ENCODE measurements at regions not wholly inside any gene's neighbourhood (a gene's known extent, or its start where the extent isn't known, plus 50 kb on each side); places are given as distances from the start of the nearest gene placed in this dataset.

GRCh38 chr2:60386436-60386835 is 167.0 kb downstream of the BCL11A start:
- Mint-ChIP-seq H3K4me3 (ENCODE audit: low read depth, unreplicated experiment) (no peak overlapping the region), H3K36me3 (ENCODE audit: insufficient read depth, unreplicated experiment) (no peaks in the 10 kb centered on the region), H3K27me3 (ENCODE audit: unreplicated experiment) (peaks cover 27% of the 10 kb centered on the region), H3K27ac (ENCODE audit: unreplicated experiment) (no peak overlapping the region), H3K4me1 (ENCODE audit: low read depth, unreplicated experiment) (no peaks in the 10 kb centered on the region), H3K9me3 (ENCODE audit: low read depth, unreplicated experiment) (peaks cover 6% of the 10 kb centered on the region)
- no peak for TF ChIP-seq CTCF (IDR thresholded peaks at IDR 0.05; ENCODE audit: unreplicated experiment)
- CTCF ChIA-PET: no interaction called here
- no peak for DNase-seq
- BruUV-seq (replicated peaks): no TSS peak
- intact Hi-C loops (cut with micrococcal nuclease; ENCODE audit: unreplicated experiment): no loop called here

GRCh38 chr2:60385648-60386047 is 167.8 kb downstream of the BCL11A start:
- no peak for TF ChIP-seq CTCF (IDR thresholded peaks at IDR 0.05; ENCODE audit: unreplicated experiment)
- peaks cover 28% of the 10 kb centered on the region for H3K27me3 Mint-ChIP-seq (ENCODE audit: unreplicated experiment)
- H3K4me3 Mint-ChIP-seq (ENCODE audit: low read depth, unreplicated experiment): no peak overlapping the region
- intact Hi-C loops (cut with micrococcal nuclease; ENCODE audit: unreplicated experiment): no loop called here
- no peak for DNase-seq
- H3K9me3 Mint-ChIP-seq (ENCODE audit: low read depth, unreplicated experiment): peaks cover 6% of the 10 kb centered on the region
- no TSS peak for BruUV-seq (replicated peaks)
- H3K36me3 Mint-ChIP-seq (ENCODE audit: insufficient read depth, unreplicated experiment): no peaks in the 10 kb centered on the region
- CTCF ChIA-PET: interaction anchor here (0.7 kb wide), 1 partner anchor 165 kb away, joined by 4 read pairs; no protein-coding TSS in a partner anchor
- H3K27ac Mint-ChIP-seq (ENCODE audit: unreplicated experiment): no peak overlapping the region
- no peaks in the 10 kb centered on the region for H3K4me1 Mint-ChIP-seq (ENCODE audit: low read depth, unreplicated experiment)

GRCh38 chr2:60383401-60384143 is 169.9 kb downstream of the BCL11A start:
- H3K4me1 Mint-ChIP-seq (ENCODE audit: low read depth, unreplicated experiment): no peaks in the 10 kb centered on the region
- CTCF ChIA-PET: no interaction called here
- TF ChIP-seq CTCF (IDR thresholded peaks at IDR 0.05; ENCODE audit: unreplicated experiment): no peak
- H3K4me3 Mint-ChIP-seq (ENCODE audit: low read depth, unreplicated experiment): no peak overlapping the region
- BruUV-seq (replicated peaks): no TSS peak
- DNase-seq: no peak
- no peak overlapping the region for H3K27ac Mint-ChIP-seq (ENCODE audit: unreplicated experiment)
- no peaks in the 10 kb centered on the region for H3K36me3 Mint-ChIP-seq (ENCODE audit: insufficient read depth, unreplicated experiment)
- intact Hi-C loops (cut with micrococcal nuclease; ENCODE audit: unreplicated experiment): no loop called here
- peaks cover 28% of the 10 kb centered on the region for H3K27me3 Mint-ChIP-seq (ENCODE audit: unreplicated experiment)
- H3K9me3 Mint-ChIP-seq (ENCODE audit: low read depth, unreplicated experiment): peaks cover 6% of the 10 kb centered on the region

GRCh38 chr2:60380411-60380810 is 173.0 kb downstream of the BCL11A start:
- Mint-ChIP-seq H3K4me3 (ENCODE audit: low read depth, unreplicated experiment) (no peak overlapping the region), H3K36me3 (ENCODE audit: insufficient read depth, unreplicated experiment) (no peaks in the 10 kb centered on the region), H3K27me3 (ENCODE audit: unreplicated experiment) (peaks cover 28% of the 10 kb centered on the region), H3K9me3 (ENCODE audit: low read depth, unreplicated experiment) (peaks cover 6% of the 10 kb centered on the region), H3K4me1 (ENCODE audit: low read depth, unreplicated experiment) (no peaks in the 10 kb centered on the region), H3K27ac (ENCODE audit: unreplicated experiment) (no peak overlapping the region)
- TF ChIP-seq CTCF (IDR thresholded peaks at IDR 0.05; ENCODE audit: unreplicated experiment): no peak
- CTCF ChIA-PET: interaction anchor here (0.9 kb wide), 1 partner anchor 107 kb away, joined by 4 read pairs; no protein-coding TSS in a partner anchor
- intact Hi-C loops (cut with micrococcal nuclease; ENCODE audit: unreplicated experiment): no loop called here
- DNase-seq: no peak
- BruUV-seq (replicated peaks): no TSS peak

Data from Calu3 (cell line).